HG03196 (cell line): ENCODE measurements at regions not wholly inside any gene's neighbourhood (a gene's known extent, or its start where the extent isn't known, plus 50 kb on each side); places are given as distances from the start of the nearest gene placed in this dataset.

Experiments used
- ATAC-seq: cut with Tn5 transposase; IDR thresholded peaks from one replicate; pipeline ENCODE4 v1.9.1; 2021; ENCODE audit not compliant: unreplicated experiment

DNA sequence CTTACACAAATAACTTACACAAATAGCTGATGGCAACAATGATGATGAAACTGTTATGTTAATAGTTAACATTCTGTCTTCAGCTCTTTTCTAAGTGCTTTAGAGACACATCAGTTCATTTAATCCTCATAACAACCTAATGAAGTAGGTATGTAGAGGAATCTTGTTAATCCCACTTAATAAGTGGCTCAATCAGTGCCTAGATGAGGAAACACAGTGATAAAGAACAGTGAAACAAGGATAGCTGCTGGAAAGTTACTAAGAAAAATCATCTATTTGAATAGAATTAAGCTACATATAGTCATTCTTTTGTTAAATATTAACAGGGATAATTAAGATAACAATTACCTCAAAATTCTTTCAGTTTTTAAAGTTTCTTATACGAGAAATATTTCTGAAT lies 487.6 kb downstream of the ARL4A start:
- no peak for ATAC-seq

DNA sequence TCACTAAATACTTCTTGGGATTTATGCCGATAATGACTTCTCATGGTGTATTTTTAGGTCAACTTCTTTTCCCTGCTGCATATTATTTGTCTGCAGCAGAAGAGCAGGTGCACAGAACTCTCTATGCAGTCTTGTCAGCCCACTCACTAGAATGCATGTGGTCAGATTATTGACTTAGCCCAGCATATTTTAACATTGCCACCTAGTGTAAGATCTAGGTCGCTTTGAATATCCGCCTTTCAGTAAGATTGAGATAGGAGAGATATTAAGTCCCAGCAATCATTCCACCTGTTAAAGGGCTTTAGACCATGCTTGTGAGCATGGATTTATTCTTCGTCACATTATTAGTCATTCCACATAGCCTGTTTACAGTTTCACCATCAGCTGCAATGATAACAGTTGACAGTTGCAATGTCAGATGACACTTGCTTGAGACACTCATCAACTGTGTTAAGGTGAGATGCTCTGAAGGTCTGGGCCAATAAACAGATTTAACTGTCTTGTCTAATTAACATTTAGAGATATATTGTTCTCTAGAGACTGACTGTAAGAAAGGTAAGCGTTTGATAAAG lies 491.7 kb downstream of the ARL4A start:
- no peak for ATAC-seq

GRCh38 chr7:13179775-13180523 lies 492.5 kb downstream of the ARL4A start:
- ATAC-seq = no peak

DNA sequence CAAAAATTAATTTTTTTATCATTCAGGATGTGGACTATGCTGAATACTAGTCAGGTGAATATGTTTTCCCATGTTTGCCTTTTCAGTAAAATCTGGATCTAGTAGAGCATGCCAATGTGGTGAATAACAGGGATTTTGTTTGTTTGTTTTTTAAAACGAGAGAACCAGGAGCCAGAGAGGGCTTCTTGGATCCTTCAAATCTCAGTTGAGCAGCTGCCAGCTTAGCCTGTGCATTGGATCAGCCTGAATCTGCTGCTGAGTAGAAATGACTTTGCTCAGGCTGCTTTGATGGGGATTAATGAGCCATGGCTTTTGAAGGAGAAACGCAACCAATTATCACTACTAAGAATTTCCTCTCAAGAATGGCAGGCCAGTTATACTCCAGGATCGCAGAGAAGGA lies 493.8 kb downstream of the ARL4A start:
- ATAC-seq = no peak

DNA sequence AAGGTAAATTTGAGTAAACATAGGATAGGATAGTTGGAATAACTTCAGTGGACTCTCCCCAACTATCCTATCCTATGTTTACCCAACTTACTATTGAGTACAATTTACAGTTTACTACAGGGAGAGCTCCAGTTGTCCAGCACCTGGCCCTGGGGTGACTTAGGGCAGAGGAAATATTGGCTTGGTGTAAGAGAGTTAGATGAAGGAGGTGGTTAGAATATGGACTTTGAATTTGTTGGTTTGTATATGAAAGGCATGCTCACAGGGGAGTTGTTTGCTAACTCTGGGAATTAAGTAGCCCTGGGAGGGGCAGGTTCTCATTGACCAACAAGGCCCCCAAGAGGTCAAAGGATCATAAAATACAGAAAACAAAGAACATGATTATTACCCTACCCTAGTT lies 497.7 kb downstream of the ARL4A start:
- ATAC-seq = no peak

- ATAC-seq = no peak
Measured at GRCh38 chr7:13188236-13188805, 500.9 kb downstream of the ARL4A start.

DNA sequence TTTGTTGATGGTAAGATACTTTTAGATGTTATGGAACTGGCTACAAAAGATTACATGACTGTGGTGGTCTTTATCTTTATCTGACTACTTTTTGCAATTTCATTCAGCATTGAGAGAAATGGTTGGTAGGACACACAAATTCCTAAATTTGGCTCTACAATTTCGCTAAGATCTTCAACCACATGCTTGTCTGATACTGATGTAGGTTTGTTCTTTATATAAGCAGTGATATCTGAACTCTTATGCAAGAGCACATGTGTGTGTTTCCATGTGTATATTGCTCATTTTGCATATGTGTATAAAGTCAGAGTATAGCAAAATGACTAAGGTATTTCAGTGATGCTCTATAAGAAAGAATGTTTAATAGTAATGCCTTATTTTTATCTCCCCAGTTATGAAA lies 501.5 kb downstream of the ARL4A start:
- ATAC-seq = no peak

GRCh38 chr7:13189668-13190067 lies 502.2 kb downstream of the ARL4A start:
- ATAC-seq = no peak

GRCh38 chr7:13197501-13197900 lies 510.1 kb downstream of the ARL4A start:
- ATAC-seq = no peak

GRCh38 chr7:13198036-13198435 lies 510.6 kb downstream of the ARL4A start:
- no peak for ATAC-seq

GRCh38 chr7:13198727-13199126 lies 511.3 kb downstream of the ARL4A start:
- no peak for ATAC-seq

DNA sequence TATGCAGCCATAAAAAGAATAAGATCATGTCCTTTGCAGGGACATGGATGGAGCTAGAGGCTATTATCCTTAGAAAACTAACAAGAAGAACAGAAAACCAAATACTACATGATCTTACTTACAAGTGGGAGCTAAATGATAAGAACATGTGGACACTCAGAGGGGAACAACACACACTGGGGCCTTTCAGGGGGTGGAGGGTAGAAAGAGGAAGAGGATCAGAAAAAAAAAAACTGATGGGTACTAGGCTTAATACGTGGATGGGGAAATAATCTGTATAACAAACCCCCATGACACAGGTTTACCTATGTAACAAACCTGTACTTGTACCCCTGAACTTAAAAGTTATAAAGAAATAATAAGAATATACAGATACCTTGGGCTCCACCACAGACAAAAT lies 514.2 kb downstream of the ARL4A start:
- no peak for ATAC-seq

DNA sequence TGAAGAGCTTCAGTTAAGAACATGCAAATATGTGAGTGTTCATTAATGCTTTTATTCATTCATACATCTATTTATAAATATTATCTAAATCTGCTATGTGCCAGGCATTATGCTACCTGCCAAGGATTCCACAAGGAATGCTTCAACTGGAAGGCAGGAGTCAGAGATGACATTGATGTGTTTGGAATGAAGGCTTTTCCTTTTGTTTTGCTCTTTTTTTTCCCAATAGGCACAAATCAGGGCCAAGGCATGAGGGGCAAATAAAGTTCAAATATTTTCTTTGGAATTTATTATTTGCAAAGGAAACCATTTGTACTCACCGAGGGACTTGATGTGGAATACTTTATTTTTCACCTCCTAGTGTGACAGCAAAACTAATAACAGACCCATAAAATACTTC lies 530.3 kb downstream of the ARL4A start:
- no peak for ATAC-seq

GRCh38 chr7:13225068-13225467 lies 537.6 kb downstream of the ARL4A start:
- ATAC-seq = no peak

DNA sequence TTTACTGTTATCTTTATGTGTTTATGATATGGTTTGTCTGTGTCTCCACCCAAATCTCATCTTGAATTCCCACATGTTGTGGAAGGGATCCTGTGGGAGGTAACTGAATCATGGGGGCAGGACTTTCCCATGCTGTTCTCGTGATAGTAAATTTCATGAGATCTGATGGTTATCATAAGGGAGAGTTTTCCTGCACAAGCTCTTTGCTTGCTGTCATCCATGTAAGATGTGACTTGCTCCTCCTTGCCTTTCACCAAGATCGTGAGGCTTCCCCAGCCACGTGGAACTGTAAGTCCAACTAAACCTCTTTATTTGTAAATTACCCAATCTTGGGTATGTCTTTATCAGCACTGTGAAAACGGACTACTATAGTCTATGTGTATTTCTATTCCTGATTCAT lies 539.0 kb downstream of the ARL4A start:
- ATAC-seq = no peak

- ATAC-seq = no peak
Measured at GRCh38 chr7:13231216-13231615, 543.8 kb downstream of the ARL4A start.

- no peak for ATAC-seq
Measured at GRCh38 chr7:13235436-13235835, 548.0 kb downstream of the ARL4A start.

DNA sequence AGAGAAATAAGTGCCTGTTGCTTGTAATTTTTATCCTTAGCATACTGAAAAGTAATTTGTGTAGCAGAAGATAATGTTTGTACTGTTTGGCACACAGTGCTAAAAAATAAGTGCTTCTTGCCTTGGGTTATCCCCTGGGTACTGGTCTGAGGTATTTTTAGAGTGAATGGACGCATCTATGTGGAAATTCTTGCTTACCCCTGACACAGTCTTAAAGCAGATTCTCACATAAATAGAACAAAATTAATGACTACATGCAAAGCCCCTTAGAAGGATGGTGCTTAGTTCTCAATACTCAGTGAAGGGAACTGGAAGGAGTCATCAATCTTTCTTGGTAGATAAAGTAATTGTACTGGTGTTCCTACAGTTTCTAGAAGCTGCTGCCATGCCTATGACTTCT lies 548.6 kb downstream of the ARL4A start:
- ATAC-seq = no peak

GRCh38 chr7:13240349-13240748 lies 552.9 kb downstream of the ARL4A start:
- no peak for ATAC-seq

DNA sequence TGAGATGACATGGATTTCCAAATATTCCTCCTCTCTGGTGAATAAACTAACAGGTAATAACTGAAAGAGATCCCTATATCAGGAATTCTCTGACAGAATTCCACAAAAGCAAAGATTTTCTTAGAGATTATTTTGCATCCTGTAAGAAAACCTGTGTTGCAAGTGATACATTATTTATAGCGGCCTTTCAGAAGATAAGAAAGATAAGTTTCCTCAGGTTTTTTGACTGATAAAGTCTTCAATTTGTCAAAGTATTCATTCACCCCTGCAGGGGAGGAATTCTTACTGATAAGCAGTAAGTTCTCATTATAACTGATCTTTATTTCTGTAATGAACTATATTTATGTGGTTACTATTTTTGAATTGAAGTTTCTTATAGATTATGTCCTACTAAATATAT lies 554.0 kb downstream of the ARL4A start:
- no peak for ATAC-seq

DNA sequence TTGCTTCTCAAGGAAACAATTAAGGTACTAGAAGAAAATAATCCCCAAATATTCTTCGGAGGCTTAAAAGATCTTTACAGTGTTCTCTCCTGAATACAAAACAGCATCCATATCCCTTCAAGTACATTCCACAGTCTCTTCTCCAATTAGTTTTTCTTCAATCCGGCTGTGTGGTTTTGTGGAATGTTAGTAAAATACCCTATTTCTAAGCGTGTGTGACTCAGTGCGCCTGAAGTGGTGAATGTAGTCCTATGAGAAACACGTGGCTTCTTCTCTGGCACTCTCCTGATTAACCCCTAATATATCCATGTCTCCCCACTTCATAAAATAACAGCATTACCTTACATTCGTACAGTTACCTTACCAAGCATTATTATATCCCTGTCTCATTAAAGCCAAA lies 570.2 kb downstream of the ARL4A start:
- no peak for ATAC-seq

- ATAC-seq = no peak
Measured at GRCh38 chr7:13258386-13258785, 571.0 kb downstream of the ARL4A start.

DNA sequence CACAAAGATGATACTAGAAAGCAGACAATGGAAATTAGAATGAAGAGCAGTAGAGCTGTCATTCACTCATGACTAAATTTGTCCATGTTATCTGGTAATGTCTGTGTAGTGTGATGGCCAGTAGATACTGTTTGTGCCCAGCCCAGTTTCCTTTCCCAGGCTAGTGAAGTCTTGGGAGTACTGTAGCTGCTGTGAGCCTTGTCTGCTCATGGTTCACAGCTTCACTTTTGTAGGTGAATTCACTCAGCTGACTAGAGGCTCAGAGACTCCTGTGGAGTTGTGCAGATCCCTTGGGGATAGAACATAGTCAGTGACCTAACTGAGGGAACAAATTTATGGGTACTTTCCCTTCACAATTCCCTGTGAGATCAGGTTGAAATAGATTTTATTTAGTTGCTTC lies 572.5 kb downstream of the ARL4A start:
- ATAC-seq = no peak
